HS-27A (cell line): ENCODE measurements at regions not wholly inside any gene's neighbourhood (a gene's known extent, or its start where the extent isn't known, plus 50 kb on each side); places are given as distances from the start of the nearest gene placed in this dataset.

ENCODE experiments used
- DNase-seq: peaks from one replicate; pipeline ENCODE4 v3.0.0-alpha.2; 2012; ENCODE audit warnings: low read depth, missing footprints

DNA sequence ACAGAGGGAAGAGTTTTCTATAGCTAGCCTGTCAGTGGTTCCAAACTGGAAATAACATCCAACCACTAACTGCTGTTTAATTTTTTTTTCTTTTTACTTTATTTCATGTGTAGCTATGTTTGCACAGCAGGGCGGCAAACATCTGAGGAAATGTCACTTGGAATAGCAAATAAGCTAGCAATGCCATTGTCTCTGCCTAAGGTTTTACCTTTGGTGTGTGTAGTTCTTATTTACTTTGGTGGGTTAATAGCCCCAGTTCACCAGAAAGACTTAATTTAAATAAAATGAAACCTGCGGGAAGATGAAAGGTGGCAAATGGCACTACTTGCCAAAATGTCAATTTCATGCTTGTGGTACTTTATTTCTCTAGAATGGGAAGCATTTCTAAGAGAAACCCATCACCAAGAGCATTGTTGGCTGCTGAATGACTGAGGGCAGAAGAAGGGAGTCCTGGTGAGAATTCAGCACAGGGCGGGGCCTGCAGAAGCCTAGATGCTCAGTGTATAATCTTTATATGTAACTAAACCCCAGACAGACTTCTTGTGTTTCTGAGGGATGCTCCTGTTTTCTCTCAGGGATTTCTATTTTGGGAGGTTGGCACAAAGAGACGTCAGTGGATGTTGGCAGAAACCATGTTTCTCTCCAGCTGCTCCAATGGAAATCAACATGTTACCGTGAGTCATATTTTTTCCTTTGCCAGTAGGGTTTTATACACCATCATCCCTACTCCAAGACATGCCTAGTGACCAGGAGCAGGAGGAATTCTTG, 300.4 kb upstream of the NT5C1B start:
- no peak for DNase-seq

DNA sequence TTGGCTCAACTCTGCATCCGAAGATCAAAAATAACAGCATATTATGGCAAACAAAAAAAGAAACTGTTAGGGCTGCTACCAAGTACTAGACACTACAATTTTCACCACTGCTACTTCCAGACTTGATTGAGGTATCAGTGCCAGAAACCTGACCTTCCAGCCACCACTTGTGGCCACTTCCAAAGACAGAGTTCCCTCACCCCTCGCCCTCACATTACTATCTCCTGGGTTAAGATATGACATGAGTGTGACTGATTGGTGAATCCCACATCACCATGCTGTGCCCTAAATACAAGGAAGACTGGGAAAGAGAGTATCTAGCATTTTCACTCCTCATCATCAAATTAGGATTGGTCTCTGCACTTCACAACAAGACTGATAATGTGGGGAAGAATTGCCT, 296.1 kb upstream of the NT5C1B start:
- no peak for DNase-seq

- peak; percentile 12 for DNase-seq
Measured at GRCh38 chr2:18883616-18884456, 294.5 kb upstream of the NT5C1B start.

DNA sequence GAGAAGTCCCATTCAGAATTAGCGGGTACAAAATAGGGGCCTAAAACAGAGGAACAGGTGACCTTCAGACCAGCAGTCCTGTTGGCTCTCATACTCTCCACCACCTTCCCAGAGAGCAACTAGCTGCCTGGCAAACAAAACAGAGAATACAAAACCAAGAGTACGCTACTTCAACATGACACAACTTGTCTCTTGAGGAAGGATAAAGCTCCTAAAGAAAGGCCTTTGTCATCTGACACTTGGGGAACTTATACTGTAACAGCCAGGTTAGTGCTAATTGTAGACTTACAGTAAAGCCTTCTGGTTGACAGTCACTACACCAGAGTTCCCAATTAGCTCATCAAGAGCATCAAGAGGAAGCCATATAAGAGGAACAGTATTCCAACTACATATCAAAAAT, 282.1 kb upstream of the NT5C1B start:
- no peak for DNase-seq

- DNase-seq, result no peak
Measured at GRCh38 chr2:18870307-18870706, 280.9 kb upstream of the NT5C1B start.

- DNase-seq, result no peak
Measured at GRCh38 chr2:18861951-18862350, 272.6 kb upstream of the NT5C1B start.

DNA sequence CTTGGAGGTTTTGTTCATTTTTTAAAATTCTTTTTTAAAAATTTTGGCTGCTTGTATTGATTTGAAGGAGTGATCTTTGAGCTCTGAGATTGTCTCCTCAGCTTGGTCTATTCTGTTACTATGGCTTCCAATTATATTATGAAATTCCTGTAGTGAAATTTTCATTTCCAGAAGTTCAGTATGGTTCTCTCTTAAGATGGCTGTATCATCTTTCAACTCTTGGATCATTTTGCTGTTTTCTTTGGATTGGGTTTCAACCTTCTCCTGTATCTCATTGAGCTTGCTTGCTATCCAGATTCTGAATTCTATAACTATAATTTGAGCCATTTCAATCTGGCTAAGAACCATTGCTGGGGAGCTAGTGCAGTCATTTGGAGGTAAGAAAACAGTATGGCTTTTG, 270.8 kb upstream of the NT5C1B start:
- no peak for DNase-seq

DNA sequence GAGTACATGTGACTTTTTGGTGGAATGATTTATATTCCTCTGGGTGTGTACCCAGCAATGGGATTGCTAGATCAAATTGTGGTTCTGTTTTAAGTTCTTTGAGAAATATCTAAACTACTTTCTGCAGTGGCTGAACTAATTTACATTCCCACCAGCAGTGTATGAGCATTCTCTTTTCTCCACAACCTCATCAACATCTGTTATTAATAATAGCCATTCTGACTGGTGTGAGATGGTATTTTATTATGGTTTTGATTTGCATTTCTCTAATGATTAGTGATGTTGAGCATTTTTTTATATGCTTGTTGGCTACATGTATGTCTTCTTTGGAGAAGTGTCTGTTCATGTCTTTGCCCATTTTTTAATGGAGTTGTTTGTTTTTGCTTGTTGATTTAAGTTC, 267.4 kb upstream of the NT5C1B start:
- DNase-seq, result no peak

- DNase-seq, result no peak
Measured at GRCh38 chr2:18855027-18855426, 265.7 kb upstream of the NT5C1B start.

DNA sequence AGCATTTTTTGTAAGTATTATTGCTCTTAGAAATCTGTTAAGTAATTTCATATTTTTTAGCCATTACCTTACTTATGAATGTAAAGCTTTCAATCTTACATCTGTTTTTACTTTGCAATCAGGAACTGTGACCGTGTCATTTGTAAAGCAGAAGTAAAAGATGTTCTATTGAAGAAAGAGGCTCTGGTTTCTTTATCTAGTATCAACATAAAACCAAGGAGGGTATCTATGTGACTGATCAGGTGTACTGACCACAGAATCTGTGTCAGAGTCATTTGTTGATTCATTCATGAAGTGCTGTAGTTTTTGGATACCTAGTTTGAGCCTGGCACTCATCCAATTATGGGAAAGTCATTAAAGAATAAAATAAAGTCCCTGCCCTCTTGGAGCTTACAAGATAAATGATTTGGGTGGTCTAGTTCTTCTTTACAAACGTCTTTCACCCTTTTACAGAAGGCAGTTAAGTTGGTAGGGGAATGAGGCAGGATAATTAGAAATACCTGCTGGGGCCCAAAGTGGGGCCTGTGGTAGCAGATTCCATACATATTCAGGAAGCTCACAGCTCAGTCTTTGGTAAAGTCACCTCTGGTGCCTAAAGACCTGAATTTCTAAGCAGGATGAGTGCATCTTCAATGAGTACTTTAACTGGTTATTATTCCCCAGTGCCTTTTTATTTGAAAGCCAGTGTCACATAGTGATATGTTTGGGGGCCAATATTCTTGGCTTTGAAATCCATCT, 260.6 kb upstream of the NT5C1B start:
- no peak for DNase-seq

GRCh38 chr2:18848646-18849045, 259.3 kb upstream of the NT5C1B start:
- DNase-seq, result no peak

- DNase-seq, result no peak
Measured at GRCh38 chr2:18845854-18846445, 256.6 kb upstream of the NT5C1B start.

DNA sequence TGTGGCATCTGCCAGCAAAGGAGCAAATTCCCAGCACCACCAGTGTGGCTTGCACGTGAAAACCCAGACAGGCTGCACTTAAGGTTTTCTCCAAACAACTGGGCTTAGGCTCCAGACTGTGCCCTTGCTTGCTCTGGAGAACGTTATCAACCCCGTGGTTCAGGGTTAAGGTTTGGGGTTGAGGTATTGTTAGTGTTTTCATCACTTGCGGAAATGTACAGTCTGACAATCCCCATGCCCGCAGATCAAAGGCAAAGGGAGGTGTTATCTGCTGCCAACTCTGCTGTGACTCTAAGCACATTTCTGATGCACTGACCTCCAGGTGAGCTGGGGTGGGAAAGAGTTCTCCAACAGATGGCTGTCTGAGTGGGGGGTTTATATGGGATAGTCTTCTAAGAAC, 253.5 kb upstream of the NT5C1B start:
- DNase-seq, result no peak

- no peak for DNase-seq
Measured at GRCh38 chr2:18841248-18842150, 252.1 kb upstream of the NT5C1B start.

GRCh38 chr2:18837240-18837639, 247.9 kb upstream of the NT5C1B start:
- DNase-seq, result no peak

GRCh38 chr2:18836436-18836835, 247.1 kb upstream of the NT5C1B start:
- DNase-seq, result no peak

- no peak for DNase-seq
Measured at GRCh38 chr2:18835787-18836186, 246.4 kb upstream of the NT5C1B start.

DNA sequence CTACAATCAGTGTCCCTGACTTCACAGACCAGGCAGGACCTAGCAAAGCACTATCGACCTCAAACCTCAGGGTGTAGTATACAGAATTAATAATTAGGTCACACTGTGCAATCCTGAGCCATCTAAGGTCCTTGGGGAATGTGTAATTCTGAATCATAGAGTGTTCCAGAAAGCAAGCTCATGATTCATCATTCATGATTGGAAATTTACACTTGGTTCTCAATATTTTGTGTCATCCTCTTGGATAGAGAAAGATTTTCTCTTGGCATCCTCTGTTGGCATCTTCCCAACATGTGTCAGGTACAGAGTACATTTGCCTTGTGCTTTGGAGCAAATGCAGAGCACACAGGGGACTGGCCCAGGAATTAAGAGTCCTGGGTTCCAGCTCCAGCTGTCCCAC, 245.0 kb upstream of the NT5C1B start:
- peak; percentile 64 for DNase-seq

DNA sequence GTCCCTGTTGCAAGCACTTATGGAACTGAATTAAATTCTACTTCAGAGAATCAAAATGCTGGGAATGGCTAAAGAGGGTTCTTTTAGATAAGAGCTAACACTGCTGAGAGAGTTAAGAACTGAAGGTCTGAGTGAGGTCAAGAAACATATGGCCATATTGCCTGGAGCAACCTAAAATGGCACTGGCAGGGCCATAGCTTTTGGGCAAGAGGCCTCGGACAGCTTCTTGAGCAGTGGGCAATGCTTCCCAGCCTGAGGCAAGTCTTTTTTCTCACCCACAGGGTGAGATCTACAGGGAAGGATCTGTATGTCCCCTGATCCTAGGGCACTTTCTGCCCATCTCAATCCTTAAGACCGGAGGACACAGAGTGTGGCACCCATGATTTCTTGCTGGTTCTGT, 244.6 kb upstream of the NT5C1B start:
- DNase-seq, result no peak

GRCh38 chr2:18831916-18832510, 242.6 kb upstream of the NT5C1B start:
- peak; percentile 64 for DNase-seq

GRCh38 chr2:18830962-18831361, 241.6 kb upstream of the NT5C1B start:
- DNase-seq, result no peak
